Pulmonary artery endothelial cell (primary cell): ENCODE measurements at regions not wholly inside any gene's neighbourhood (a gene's known extent, or its start where the extent isn't known, plus 50 kb on each side); places are given as distances from the start of the nearest gene placed in this dataset.

Experiments
- DNase-seq: peaks from one replicate; pipeline ENCODE4 v3.0.0-alpha.2; 2011; ENCODE audit warnings: low read depth, low spot score

DNA sequence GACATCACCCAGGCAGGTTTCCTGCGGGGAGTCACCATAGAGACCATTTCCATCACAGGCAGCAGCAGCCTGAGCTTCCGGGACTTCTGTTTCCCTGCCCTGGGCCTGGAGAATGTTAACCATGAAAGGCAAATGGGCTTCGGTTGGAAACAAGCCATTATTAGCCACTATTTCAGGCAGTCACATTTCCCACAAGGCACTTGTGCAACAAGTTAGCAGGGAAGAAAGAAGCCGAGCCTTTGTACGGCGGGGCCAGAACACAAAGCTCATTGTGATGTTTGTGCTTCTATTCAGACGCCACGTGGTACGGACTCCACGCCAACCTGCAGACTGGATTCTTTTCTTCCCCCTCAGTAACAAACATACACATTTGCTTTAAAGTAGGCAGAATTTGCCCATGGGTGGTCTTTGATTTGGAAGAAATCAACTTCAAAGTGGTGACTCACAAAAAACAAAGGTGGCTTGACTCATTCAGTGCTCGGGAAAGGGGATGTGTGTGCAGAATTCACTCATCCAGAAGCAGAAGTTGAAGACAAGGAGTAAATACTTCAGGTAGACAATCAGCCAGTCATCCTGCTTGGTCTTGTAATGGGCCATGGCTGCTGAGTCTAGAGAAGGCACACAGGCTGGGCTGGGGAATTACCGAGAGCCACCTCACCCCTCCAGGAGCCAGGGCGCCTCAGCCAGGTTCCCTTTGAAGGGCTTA, 154.2 kb upstream of the PRMT8 start:
- DNase-seq = peak; percentile 10

DNA sequence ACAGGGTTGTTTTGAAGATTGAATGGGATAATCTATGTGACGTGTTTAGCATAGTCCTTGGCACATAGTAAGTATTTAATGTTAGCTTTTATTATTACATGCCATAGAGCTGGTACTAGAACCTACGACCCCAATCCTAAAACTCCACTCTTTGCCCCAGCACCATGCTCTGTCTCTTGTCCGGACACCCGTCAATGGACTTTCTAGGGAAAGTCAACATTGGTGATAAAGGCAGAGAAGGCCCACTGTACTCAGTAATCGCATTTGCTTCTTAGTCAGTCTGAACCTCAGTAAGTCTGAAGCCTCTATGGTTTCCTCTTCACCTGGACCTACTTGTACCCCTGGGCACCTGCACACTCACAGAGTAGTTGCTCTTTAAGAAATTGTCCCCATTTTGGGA, 153.1 kb upstream of the PRMT8 start:
- DNase-seq = no peak

- no peak for DNase-seq
These were observed 151.8 kb upstream of the PRMT8 start for GRCh38 chr12:3339221-3339620.

GRCh38 chr12:3341594-3341993, 149.4 kb upstream of the PRMT8 start:
- no peak for DNase-seq

DNA sequence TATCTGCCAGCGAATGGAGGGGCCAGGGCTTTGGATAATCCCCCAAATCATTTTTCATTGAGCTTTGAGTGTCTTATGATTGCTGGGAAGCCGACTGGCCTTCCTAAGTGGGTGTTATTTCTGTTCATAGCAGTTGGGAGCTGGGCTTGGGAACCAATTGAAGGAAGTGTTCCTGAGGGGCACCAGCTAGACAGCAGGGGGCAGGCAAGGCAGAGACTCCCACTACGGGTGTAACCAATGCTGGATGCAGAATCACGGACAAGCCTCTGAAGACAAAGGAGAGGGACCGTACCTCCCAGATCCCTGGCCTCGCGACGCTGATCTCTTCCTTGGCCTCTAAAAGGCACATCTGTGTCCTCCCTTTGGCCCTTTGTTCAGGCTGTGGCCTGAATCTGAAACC, 149.0 kb upstream of the PRMT8 start:
- no peak for DNase-seq

DNA sequence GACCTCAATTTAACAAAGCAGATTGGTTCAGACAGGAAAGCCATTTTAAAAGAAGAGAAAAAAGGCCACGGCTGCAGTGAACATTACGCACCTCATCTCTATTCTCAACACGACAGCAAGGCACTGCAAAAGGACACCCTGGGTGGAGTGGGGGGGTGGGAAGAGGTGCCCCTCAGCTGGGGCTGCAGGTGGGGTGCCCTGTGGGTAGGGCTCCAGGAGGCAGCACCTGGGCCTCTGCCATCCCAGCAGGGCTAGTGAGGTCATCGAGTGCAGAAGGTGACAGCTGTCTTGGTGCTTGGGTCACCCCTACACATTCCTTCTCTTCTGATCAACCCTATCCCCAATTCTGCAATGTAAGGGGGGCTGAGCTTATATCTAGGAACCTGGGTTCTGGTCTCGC, 142.9 kb upstream of the PRMT8 start:
- no peak for DNase-seq

DNA sequence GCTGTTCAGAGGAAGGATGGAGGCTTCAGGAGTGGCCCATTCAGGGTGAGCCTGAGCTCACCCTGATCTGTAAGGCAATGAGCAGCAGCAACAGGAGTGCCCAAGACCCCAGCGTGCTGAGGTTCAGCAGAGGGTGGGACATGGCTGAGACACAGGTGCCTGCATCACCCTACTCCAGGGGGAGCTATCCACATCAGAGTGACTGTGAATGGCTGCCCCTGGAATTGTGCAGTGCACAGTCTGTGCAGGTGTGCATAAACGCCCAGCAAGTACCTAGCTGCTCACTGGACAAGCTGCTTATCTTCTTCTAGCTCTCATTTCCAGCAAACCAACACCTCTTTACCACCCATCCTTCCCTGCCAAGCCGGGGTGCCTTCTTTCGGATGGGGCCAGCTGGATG, 140.6 kb upstream of the PRMT8 start:
- DNase-seq = no peak

- DNase-seq = no peak
These were observed 139.3 kb upstream of the PRMT8 start for GRCh38 chr12:3351731-3352130.

DNA sequence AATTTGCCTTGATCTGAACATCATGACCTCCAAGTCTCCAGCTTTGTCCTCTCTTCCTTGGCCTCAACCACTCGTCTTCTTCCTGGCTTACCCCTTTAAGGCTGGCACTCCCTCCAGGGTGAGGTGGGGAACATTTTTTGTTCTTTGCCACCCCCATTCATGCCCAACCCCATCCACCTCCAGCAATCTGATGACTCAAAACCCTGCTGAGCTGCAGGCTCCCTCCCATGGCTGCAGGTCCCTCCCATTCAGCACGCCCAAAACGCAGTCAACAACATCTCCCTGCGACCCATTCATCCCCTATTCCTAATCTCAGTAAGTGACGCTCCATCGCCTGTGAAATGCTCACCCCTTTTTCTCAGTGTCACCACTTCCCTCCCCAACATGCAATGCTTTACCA, 138.8 kb upstream of the PRMT8 start:
- no peak for DNase-seq

- DNase-seq = no peak
These were observed 137.4 kb upstream of the PRMT8 start for GRCh38 chr12:3353621-3354020.

DNA sequence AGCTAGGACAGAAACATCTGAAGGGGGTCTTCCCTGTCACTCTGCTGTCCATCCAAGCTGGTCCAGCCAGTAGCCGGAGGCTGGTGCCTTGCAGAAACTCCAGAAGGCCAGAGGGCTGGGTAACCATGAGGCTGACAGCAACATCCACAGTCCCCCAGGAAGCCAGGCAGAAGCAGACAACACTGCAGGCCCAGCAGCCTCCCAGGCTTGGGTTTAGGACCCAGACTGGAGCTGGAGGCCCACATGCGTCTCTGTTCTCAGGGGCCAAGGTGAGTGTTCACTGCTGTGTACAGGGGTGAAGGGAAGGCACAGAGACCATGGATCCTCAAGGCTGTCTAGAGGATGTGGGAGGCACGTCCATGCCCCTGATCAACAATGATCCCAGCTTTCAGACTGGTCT, 136.4 kb upstream of the PRMT8 start:
- no peak for DNase-seq

DNA sequence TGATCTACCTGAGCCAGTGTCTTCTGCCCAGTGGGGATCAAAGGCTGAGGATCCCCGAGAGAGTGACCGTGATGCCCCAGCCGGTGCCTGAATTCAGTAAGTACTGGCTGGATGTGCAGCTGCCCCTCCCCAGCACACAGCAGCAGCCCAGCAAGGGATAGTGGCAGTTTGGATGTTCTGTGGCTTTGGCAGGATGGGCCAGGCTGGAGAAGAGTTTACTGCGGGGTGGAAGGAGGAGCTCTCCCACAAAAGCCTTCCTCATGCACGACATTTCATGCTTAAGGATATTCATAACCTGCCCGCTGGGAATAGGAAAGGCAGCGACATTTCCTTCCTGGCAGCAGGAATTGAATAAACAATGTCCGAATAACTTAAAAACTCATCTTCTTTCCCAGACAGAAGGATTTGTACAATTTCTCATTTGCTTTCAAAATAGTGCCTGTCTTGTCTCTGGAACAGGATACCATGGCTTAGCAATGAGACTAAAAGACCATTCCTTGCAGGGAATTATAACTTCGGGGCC, 135.6 kb upstream of the PRMT8 start:
- no peak for DNase-seq

GRCh38 chr12:3357950-3358525, 133.0 kb upstream of the PRMT8 start:
- no peak for DNase-seq

GRCh38 chr12:3359478-3359877, 131.5 kb upstream of the PRMT8 start:
- DNase-seq = no peak

- no peak for DNase-seq
These were observed 129.9 kb upstream of the PRMT8 start for GRCh38 chr12:3361146-3361545.

DNA sequence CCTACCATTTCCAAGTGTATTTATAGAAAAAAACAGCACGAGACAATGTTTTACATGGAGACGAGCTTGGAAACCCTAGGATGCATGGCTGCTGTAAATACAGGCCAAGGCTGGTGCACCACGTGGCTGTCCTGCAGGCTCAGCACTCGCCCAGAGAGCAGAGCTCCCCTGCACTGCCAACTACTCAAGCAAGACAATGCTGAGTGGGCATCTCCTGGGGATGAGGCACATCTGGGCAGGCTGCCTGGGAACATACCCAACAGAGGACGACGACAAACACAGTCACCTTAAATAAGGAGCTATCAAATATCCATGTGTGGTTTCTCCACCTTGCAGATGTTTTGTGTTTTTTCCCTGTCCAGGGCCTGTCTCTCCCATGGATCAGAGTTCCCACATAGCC, 128.3 kb upstream of the PRMT8 start:
- no peak for DNase-seq

GRCh38 chr12:3363608-3364007, 127.4 kb upstream of the PRMT8 start:
- no peak for DNase-seq

GRCh38 chr12:3364226-3364625, 126.8 kb upstream of the PRMT8 start:
- no peak for DNase-seq

- no peak for DNase-seq
These were observed 126.1 kb upstream of the PRMT8 start for GRCh38 chr12:3364661-3365462.

- no peak for DNase-seq
These were observed 125.3 kb upstream of the PRMT8 start for GRCh38 chr12:3365463-3366411.

DNA sequence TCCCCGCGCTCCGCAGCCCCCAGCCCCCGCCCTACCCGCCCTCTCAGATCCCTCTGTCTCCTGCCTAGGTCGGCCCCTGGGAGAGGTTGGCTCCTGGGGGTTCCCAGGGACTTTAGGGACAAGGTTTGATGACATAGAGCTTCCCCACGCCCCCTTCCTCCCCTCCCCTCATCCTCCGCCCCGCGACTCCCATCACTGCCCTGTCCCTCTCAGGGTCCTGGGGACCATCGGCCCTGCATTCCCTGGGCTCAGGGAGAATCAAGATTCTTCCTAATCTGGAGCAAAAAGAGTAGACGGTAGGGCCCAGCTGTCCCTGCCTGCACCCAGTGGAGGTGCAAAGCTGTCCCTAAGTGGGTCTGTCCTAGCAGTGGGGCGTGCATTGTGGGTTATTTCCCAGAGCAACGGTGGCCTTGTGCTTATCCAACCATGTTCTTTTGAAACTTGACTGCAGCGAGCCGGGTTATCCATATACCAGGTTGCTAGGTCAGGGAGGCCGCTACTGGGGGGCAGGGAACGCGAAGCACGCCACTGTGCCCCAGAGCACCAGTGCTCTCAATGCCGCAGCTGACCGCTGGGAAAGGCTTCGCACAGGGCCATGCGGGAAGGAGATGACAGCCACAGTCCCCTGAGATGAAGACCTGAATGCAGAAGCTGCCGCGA, 124.4 kb upstream of the PRMT8 start:
- no peak for DNase-seq
